Putamen (tissue), 1 donor: ENCODE measurements at regions not wholly inside any gene's neighbourhood (a gene's known extent, or its start where the extent isn't known, plus 50 kb on each side); places are given as distances from the start of the nearest gene placed in this dataset.

Source experiments
- DNase-seq: peaks from one replicate; pipeline ENCODE4 v3.0.0-alpha.2; 2016; ENCODE audit warnings: low spot score

DNA sequence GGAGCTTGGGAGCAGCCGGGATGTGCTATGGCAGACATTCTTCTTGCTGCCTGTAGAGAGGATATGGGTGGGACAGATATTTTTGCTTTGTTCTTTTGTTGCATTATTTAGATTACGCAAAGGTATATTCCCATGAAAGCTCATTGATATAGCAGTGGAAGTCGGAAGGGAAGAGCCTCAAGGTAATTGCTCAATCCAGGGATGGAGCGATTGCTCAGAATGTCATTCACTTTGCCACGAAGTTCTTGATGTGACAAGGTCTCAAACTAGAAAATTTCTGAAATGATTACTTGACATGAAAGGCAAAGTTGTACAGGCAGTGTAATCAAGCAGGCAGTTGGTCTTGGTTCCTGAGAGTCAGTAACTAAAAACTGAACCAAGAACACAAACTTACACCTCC, 615.6 kb upstream of the CDH4 start:
- no peak for DNase-seq

DNA sequence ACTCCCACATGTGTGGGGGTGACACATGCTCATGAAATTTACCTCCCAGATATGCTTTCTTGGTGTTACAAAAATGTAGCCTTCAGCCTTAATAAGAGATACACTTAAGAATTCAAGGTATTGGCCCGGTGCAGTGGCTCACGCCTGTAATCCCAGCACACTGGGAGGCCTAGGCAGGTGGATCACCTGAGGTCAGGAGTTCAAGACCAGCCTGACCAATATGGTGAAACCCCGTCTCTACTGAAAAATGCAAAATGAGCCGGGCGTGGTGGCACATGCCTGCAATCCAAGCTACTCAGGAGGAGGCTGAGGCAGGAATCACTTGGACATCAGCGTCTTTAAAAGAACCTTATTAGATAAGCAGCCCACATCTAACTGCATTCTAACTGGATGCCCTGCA, 614.3 kb upstream of the CDH4 start:
- no peak for DNase-seq

DNA sequence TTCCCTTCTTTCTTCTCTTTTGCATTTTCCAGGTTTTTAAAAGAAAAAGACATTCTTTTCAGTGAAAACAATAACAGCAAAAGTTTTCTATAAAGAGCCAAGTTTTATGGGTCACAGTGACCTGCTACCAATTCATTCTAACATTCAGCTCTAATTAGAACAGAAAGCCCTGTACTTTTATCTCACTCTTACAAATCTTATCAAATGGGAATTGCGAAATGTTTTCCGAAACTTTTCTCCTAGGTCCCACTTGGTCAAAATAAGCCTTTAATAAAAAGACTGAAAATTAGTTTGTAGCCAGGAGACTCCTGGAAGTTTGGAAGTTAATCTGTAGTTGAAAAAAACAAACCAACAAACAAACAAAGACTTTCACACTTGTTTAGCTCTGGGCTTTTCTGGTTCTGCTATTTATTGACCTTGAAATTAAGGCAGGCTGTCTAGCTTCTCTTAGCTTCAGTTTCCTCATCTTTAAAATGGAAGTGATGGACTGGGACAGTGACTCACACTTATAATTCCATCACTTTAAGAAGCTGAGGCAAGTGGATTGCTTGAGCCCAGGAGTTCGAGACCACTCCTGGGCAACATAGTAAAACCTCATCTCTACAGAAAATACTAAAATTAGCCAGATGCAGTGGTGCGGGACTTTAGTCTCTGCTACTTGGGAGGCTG, 613.5 kb upstream of the CDH4 start:
- DNase-seq = no peak

DNA sequence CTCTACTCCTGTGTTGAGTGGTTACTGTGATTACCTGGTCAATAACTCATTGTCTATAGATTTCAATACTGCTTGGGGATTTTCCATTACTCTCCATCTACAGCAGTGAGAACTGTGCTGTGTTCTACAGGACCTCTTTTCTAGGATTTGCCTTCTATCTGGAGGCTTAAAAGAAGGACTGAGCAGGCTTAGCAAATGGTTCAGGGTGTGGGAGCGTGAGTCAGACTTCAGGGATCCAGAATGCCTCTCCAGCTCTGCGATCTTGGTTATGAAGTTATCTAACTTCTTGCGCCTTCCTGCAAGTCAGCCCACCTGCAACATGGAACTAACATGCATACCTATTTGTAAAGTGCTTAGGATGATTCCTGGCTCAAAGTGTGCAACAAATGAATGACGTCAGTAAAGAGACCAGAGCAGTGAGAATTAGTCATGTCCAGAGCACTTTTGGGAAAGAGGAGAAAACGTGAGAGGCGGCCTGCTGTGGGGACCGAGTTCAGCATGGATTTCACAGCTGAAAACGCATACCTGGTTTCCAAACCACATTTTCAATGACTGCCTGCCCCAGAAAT, 610.1 kb upstream of the CDH4 start:
- DNase-seq = no peak

DNA sequence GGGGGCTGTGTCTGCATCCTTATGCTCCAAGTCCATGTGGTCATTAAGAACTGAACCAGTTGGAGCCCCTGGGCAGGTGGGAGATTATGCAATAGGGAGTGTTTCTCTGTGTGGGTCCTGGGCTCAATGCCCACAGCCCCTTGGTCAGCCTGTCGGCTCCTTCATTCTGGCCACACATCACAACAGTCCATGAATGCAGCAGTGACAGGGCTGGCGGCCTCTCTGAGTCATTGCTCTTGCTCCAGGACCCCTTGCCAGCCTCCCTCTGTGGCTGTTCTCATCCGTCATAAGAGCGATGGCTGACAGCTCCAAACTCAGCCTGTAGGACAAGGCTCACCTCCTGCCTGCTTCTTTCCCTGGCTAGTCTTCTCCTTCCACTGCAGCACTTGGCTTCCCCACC, 609.5 kb upstream of the CDH4 start:
- DNase-seq = no peak

DNA sequence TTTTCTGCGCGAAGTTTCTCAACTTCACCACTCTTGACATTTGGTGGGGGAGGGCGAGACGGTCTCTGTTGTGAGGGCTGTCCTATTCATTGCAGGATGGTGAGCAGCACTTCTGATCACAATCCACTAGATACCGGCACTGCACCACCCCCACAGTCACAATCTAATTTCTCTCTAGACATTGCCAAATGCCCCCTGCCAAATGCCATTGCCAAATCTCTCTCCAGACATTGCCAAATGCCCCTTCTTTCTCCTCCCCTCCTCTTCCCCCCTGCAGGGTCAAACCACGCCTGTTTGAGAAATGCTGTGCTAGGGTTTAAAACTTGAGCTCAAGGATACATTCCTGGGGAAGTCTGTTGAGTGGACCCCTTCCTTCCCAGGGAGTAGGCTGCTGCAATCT, 603.5 kb upstream of the CDH4 start:
- no peak for DNase-seq

DNA sequence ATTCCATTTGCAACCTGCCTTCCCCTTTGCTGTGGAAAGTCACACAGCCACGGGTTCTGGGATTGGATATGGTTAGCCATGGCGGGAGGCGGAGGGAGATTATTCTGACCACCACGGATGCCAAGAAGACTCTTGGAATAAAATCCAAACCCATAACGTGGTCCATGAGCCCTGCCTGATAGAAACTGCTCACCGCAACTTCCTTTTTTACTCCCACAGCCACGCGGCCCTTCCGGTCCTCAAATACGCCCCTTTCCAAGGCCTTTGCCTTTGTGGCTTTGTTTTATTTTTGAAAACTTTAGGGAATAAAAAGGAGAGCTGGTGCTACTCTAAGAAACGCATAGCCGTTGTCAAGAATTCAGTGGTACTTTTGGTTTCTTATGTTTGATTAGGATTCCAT, 602.5 kb upstream of the CDH4 start:
- no peak for DNase-seq

DNA sequence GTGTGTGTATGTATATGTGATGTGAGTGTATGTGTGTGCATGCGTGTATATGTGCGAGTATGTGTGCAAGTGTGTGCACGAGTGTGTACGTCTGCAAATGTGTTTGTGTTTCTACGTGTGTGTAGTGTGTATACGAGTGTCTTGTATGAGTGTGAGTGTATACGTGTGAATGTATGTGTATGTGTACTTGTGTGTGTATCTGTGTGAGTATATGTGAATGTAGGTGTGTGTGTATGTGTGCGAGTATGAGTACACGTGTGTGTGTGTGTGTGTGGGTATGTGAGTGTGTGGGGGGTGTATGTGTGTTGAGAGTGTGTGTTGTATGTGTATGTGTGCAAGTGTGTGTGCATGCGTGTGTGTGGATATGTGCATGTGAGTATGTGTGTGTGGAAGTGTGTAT, 602.0 kb upstream of the CDH4 start:
- no peak for DNase-seq

DNA sequence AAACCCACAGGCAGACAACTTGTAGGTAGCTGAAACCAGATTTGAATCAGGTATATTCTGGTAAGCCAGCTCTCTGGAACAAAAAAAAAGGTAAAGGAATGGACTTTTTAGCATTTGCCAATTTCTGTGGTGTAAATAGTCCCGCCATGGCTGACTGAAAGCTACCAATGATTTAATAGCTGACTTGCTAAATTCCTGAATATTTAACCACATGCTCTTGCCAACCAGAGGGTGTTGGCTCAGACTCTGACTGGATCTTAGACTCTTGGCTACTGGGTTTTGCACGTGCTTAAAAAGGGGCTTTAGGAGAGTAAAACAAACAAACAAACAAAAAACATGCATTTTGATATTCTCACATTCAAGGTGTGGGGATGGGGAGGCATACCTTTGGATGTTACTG, 600.0 kb upstream of the CDH4 start:
- no peak for DNase-seq

DNA sequence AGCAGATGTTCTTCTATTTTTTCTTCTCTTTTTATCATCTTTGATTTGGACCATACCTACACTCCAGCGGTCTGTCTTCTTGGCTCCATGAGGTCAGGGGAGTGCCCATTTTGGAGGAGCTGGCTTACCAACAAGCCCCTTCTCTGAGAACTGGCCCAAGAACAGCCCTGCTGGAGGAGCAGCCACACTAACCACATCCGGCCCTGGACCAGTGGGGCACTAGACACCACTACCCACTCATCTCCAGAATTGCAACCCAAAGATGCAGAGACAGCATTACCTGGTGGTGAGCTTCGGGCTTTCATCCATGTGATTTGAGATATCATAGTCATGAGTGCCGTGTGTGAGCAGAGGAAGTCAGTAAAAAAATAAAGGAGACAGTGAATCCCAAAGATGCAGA, 599.4 kb upstream of the CDH4 start:
- DNase-seq = no peak

DNA sequence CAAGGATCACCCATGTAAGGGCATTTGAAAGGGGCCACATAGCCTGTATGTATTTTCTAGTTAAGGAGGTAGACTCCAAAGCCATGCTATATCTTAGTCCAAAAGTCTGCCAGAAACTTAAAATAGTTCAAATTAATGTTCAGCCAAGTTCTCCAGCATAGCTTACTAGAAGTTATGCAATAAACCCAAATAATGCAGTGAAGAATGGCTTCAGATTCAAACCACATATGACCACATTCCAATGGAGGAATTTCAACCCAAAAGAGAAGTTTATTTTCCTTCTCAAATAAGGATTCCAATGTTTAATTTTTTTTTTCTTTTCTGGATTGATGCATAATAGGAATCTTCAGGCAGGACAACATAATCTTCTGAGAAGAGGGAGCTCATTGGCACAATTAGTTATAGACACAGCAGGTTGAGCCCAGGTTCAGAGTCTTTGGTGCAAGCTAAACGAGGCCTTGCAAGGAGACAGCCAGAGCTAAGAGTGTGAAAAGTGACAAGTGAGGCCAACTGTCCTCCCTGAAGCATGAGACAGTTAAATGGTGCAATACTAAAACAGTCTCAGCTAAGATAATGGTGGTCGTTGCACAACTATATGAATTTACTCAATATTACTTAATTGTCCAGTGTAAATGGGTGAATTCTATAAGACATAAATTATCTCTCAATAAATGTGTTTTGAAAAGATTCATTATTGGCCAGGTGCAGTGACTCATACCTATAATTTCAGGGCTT, 598.8 kb upstream of the CDH4 start:
- no peak for DNase-seq

DNA sequence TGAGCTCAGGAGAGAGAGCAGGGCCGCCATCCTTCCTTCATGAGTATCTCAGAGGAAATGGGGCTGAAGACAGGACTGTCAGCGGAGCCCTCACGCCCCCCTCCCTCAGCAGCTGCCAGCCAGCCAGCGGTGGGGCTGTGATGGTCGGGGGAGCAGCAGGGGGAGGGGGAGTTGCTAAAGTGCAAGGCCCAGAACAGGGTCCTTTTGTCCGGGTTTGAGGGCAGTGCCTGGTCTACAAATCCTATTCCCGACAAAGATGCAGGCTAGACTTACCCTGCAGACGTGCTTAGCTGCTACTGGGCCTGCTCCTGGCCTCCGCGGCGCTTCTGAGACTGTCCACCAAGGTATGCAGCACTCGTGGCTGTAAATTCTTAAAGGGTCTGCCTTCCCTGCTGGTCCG, 593.4 kb upstream of the CDH4 start:
- no peak for DNase-seq

DNA sequence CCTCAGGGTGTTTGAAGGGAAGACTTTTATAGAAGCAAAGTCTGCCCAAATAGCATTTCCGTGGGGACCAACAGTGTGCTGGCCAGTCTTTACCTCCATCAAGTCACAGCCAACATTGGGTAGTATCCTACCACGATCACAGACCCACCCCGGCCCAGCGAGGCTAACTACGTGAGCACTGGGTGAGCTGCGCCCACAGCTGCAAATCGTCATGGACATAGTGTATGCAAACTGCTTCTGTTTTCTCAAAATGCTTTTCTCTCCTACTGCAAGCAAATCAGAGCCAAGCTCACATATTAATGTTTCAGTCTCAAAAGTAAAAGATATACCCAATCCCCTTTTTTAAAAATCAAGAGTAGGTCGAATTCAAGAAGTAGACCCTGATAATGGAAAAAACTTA, 592.8 kb upstream of the CDH4 start:
- DNase-seq = no peak

DNA sequence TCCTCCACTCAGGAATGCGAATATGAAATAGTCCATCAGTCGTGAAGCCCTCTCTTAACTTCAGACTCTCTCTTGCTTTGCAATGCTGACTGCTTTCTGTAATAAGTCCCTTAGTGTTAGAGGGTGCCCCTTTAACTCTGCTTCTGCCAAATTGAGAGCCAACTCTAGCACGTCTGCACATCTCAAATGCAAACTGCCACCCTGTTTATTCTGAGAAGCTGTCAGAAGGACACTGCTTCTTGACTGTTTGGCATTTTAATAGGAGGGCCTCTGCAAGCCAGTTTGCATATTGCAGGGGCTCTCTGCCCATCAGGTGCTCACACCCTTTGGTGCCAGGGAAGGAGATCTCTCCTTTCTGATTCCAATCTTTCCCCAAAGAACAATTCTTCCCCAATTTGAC, 589.8 kb upstream of the CDH4 start:
- no peak for DNase-seq

DNA sequence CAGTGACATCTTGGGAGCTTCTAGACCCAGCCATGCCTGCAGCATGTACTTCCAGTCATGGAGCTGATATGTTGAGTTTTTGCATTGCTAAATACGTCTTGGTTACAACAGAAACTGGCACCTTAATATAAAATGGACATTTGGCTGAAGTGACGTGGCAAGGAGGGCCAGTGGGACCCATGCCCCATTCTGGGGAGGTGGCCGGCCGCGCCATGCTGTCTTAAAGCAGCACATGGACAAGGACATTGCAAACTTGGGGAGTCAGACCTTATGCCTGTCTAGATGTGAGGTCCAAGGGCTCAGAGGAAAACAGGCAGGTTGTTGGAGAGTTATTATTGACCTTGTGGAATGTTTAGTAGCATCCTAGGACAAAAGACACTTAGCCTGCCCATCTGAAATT, 588.0 kb upstream of the CDH4 start:
- no peak for DNase-seq

DNA sequence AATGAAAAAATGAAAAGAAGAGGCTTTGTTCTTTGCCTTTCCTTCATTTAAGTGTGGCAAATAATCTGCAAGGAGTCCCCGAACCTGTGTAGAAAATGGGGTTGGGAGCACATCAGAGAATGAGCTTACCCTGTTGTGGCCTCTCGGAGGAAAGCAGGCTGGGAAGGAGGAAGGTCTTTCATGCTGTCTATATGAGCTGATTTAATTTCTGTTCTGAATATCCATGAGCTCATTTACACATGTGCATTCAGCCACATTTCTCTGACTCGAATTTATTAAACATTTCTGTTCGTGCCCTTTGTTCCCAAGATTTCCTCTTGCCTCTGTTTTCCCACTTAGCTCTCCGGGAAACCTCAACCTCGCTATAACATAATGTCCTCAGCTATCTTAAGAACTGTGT, 584.4 kb upstream of the CDH4 start:
- DNase-seq = no peak

DNA sequence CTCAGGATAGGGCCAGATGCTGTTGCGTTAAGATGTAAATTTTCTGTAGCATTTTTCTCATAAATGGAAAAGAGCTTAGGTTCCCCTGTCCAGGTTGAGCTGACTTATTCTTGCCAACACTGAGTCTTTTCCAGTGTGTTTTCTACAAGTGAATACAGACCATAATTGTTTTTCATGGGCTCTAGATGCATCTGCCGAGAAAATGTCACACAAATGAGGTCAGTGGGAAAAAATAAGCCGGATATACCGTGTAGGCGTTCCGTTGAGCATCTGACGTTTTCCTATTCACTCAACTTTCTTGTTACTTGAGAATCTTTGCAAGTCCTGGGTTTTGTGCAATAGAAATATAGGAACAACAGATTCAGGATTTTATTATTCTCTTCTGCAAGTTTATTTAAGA, 582.9 kb upstream of the CDH4 start:
- DNase-seq = no peak

DNA sequence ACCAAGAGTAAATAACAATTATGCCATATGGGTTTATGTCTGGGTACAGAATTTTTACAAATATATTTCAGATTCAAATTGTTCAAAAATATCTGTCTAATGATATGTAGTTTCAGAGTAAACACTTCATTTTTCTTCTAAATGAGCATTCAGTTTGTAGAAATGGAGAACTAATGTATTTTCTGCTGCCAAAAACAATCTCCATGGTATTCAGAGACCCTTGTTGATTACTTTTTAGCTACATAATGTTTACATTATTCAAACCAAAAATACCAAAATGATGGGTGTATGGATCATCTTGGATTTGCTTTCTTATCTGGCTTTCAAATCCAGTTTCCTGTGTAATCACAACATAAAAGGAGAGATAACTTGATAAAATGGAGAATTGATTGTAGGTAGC, 576.0 kb upstream of the CDH4 start:
- DNase-seq = no peak

DNA sequence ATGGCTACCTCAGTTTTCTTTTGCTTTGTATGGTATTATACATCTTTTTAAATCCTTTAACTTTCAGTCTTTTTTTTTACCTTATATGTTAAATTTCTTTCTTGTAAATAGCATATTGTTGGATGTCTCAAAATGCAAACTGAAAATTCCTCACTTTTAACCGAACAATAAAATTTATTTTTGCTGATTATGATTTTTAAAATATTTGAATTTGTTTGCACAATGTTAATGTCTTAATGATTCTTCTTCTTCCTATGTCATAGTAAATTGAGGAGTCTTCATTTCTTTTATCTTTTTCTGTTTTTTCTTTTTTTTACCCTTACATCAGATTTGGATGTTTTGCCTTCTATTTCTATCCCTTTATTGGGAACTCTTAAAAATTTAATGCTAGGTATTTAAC, 574.2 kb upstream of the CDH4 start:
- no peak for DNase-seq

DNA sequence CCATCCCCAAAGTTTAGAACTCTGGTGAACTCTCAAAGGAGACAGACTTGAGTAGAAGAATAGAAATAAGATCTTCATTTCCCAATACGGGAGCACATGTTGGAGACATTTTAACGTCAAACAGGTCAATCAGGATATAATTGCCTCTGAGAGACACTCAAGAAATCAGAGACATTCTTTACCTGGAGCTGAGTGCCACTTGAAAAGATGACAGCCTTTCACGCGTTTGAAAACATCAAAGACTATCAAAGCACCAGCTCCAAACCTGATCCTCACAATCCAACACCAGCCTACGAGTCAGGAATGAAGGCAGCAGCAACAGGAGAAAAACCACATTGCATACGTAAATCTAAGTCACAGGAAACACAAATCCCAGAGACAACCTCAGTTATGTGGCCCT, 571.5 kb upstream of the CDH4 start:
- no peak for DNase-seq

DNA sequence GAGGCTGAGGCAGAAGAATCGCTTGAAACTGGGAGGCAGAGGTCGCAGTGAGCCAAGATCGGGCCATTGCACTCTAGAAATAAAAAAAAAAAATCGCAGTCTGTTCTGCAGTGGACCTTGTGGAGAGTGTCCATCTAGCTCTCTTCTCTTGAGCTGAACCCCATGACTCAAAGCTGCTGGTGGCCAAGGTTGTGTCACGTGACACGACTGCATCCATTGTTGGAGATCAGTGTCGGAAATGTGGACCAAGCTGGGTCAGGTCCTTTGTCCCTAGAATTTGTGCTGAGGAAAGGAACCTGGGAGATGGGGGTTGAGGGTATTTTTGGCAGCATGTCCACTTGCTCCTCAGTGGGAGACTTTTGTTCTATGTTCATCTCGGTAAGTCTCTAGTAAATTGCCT, 564.8 kb upstream of the CDH4 start:
- no peak for DNase-seq

DNA sequence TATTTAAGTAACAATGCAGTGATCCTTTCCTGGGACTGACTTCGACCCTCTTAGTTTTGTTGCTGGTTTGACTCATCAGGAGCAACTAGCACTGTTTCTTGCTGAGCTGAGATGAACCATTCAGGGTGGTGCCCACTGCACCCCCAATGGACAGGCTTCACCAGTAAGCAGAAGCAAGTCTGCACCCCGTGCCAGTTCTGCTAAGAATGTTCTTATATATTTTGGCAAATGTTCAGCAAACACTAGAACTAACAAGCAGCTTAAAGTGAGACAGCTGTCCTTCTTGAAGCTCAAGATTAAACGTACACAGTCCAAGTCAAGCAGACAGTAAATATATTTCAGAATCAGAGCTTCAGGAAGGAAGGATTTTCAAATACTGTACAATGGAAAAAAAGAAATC, 561.3 kb upstream of the CDH4 start:
- DNase-seq = no peak

DNA sequence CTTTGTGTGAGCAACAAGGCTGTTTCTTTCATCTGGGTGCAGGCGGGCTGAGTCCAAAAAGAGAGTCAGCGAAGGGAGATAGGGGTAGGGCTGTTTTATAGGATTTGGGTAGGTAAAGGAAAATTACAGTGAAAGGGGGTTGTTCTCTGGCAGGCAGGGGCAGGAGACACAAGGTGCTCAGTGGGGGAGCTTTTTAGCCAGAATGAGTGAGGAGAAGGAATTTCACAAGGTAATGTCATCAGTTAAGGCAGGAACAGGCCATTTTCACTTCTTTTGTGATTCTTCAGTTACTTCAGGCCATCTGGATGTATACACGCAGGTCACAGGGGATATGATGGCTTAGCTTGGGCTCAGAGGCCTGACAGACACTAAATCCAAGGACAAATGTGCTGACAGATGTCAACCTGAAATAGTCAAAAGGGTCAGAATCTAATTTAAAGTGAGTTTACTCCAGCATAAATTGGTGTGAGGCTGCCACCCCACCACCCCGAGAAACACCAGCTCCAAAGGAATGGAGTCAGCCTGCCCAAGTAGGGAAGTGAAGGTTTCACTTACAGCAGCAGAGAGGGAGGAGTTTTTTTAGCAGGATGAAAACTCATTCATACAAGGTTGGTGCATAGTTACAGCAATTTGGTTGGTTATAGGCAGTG, 560.0 kb upstream of the CDH4 start:
- DNase-seq = no peak
